GM18858 (cell line): ENCODE measurements at regions not wholly inside any gene's neighbourhood (a gene's known extent, or its start where the extent isn't known, plus 50 kb on each side); places are given as distances from the start of the nearest gene placed in this dataset.

Experiments
- ATAC-seq: cut with Tn5 transposase; IDR thresholded peaks from one replicate; pipeline ENCODE4 v1.9.1; 2021; ENCODE audit not compliant: unreplicated experiment

- no peak for ATAC-seq
These were observed 289.2 kb downstream of the ZSWIM6 start for GRCh38 chr5:61621202-61621650.

- ATAC-seq, result no peak
These were observed 290.1 kb downstream of the ZSWIM6 start for GRCh38 chr5:61622156-61622555.

GRCh38 chr5:61623401-61624069 is 291.5 kb downstream of the ZSWIM6 start:
- no peak for ATAC-seq

GRCh38 chr5:61624553-61625136 is 292.6 kb downstream of the ZSWIM6 start:
- ATAC-seq, result no peak

- ATAC-seq, result no peak
These were observed 293.1 kb downstream of the ZSWIM6 start for GRCh38 chr5:61625137-61625561.

GRCh38 chr5:61625681-61626621 is 293.9 kb downstream of the ZSWIM6 start:
- ATAC-seq, result peak; percentile 54

GRCh38 chr5:61626639-61627282 is 294.7 kb downstream of the ZSWIM6 start:
- ATAC-seq, result no peak

GRCh38 chr5:61627531-61627930 is 295.5 kb downstream of the ZSWIM6 start:
- no peak for ATAC-seq

- ATAC-seq, result no peak
These were observed 298.9 kb downstream of the ZSWIM6 start for GRCh38 chr5:61630908-61631307.

GRCh38 chr5:61631438-61631941 is 299.4 kb downstream of the ZSWIM6 start:
- no peak for ATAC-seq

- no peak for ATAC-seq
These were observed 300.0 kb downstream of the ZSWIM6 start for GRCh38 chr5:61632064-61632463.

- ATAC-seq, result no peak
These were observed 303.2 kb downstream of the ZSWIM6 start for GRCh38 chr5:61635271-61635670.

GRCh38 chr5:61637566-61637965 is 305.5 kb downstream of the ZSWIM6 start:
- ATAC-seq, result no peak

- ATAC-seq, result no peak
These were observed 306.4 kb downstream of the ZSWIM6 start for GRCh38 chr5:61638476-61638875.

GRCh38 chr5:61640179-61641021 is 308.3 kb downstream of the ZSWIM6 start:
- ATAC-seq, result no peak

- no peak for ATAC-seq
These were observed 309.9 kb downstream of the ZSWIM6 start for GRCh38 chr5:61641748-61642565.

- no peak for ATAC-seq
These were observed 315.6 kb downstream of the ZSWIM6 start for GRCh38 chr5:61647672-61648071.

- no peak for ATAC-seq
These were observed 317.2 kb downstream of the ZSWIM6 start for GRCh38 chr5:61649231-61649630.

- ATAC-seq, result no peak
These were observed 317.9 kb downstream of the ZSWIM6 start for GRCh38 chr5:61649971-61650370.
